NCI-H2029 (cell line): ENCODE measurements at regions not wholly inside any gene's neighbourhood (a gene's known extent, or its start where the extent isn't known, plus 50 kb on each side); places are given as distances from the start of the nearest gene placed in this dataset.

Experiments used
- DNase-seq: peaks from one replicate; lab custom pipeline; 2025; lab: John Stamatoyannopoulos, UW

GRCh38 chr10:21021843-21022594 is 124.9 kb upstream of the NEBL start:
- no peak for DNase-seq

- no peak for DNase-seq
Measured at GRCh38 chr10:21021231-21021630, 124.1 kb upstream of the NEBL start.

GRCh38 chr10:21020545-21020944 is 123.4 kb upstream of the NEBL start:
- no peak for DNase-seq

- DNase-seq: no peak
Measured at GRCh38 chr10:21019436-21019835, 122.3 kb upstream of the NEBL start.

- DNase-seq: no peak
Measured at GRCh38 chr10:21015851-21016250, 118.7 kb upstream of the NEBL start.

GRCh38 chr10:21014141-21014540 is 117.0 kb upstream of the NEBL start:
- no peak for DNase-seq

- DNase-seq: no peak
Measured at GRCh38 chr10:21011433-21012018, 114.4 kb upstream of the NEBL start.

GRCh38 chr10:21010615-21011014 is 113.5 kb upstream of the NEBL start:
- no peak for DNase-seq

- DNase-seq: no peak
Measured at GRCh38 chr10:21003240-21003822, 106.2 kb upstream of the NEBL start.

- DNase-seq: no peak
Measured at GRCh38 chr10:21002091-21002878, 105.2 kb upstream of the NEBL start.

- DNase-seq: no peak
Measured at GRCh38 chr10:20999699-21000098, 102.6 kb upstream of the NEBL start.

GRCh38 chr10:20998036-20998435 is 100.9 kb upstream of the NEBL start:
- no peak for DNase-seq

GRCh38 chr10:20995123-20995987 is 98.2 kb upstream of the NEBL start:
- DNase-seq: no peak

GRCh38 chr10:20993830-20994527 is 96.9 kb upstream of the NEBL start:
- no peak for DNase-seq

- no peak for DNase-seq
Measured at GRCh38 chr10:20993389-20993788, 96.3 kb upstream of the NEBL start.

GRCh38 chr10:20991526-20991925 is 94.4 kb upstream of the NEBL start:
- no peak for DNase-seq

GRCh38 chr10:20990604-20991003 is 93.5 kb upstream of the NEBL start:
- DNase-seq: no peak

- no peak for DNase-seq
Measured at GRCh38 chr10:20988357-20988983, 91.4 kb upstream of the NEBL start.

GRCh38 chr10:20986049-20986448 is 88.9 kb upstream of the NEBL start:
- no peak for DNase-seq

GRCh38 chr10:20984662-20985061 is 87.6 kb upstream of the NEBL start:
- no peak for DNase-seq
